ENCODE measurements at regions not wholly inside any gene's neighbourhood (a gene's known extent, or its start where the extent isn't known, plus 50 kb on each side); places are given as distances from the start of the nearest gene placed in this dataset.

- no peak for DNase-seq
- in situ Hi-C loops (cut with MboI; ENCODE audit: low pct_unique_long_range_greater_than_20kb, low sequenced_read_pairs) = no loop called here
These were observed 499.1 kb upstream of the TMPRSS15 start for GRCh38 chr21:18902660-18903059.

- in situ Hi-C loops (cut with MboI; ENCODE audit: low pct_unique_long_range_greater_than_20kb, low sequenced_read_pairs) = no loop called here
- no peak for DNase-seq
These were observed 503.5 kb upstream of the TMPRSS15 start for GRCh38 chr21:18907076-18907475.

GRCh38 chr21:18908641-18909040 is 505.1 kb upstream of the TMPRSS15 start:
- in situ Hi-C loops (cut with MboI; ENCODE audit: low pct_unique_long_range_greater_than_20kb, low sequenced_read_pairs) = no loop called here
- no peak for DNase-seq

- in situ Hi-C loops (cut with MboI; ENCODE audit: low pct_unique_long_range_greater_than_20kb, low sequenced_read_pairs) = no loop called here
These were observed 510.3 kb upstream of the TMPRSS15 start for GRCh38 chr21:18913914-18914313.

GRCh38 chr21:18914570-18914969 is 511.0 kb upstream of the TMPRSS15 start:
- in situ Hi-C loops (cut with MboI; ENCODE audit: low pct_unique_long_range_greater_than_20kb, low sequenced_read_pairs) = no loop called here
- no peak for DNase-seq

More at GRCh38 chr21:18913914-18914313, 510.3 kb upstream of the TMPRSS15 start:
- no peak for DNase-seq

- DNase-seq = no peak
- in situ Hi-C loops (cut with MboI; ENCODE audit: low pct_unique_long_range_greater_than_20kb, low sequenced_read_pairs) = no loop called here
These were observed 514.0 kb upstream of the TMPRSS15 start for GRCh38 chr21:18917622-18918021.

- no peak for DNase-seq
- in situ Hi-C loops (cut with MboI; ENCODE audit: low pct_unique_long_range_greater_than_20kb, low sequenced_read_pairs) = no loop called here
These were observed 527.7 kb upstream of the TMPRSS15 start for GRCh38 chr21:18931237-18931636.

- no peak for DNase-seq
- in situ Hi-C loops (cut with MboI; ENCODE audit: low pct_unique_long_range_greater_than_20kb, low sequenced_read_pairs) = no loop called here
These were observed 533.8 kb upstream of the TMPRSS15 start for GRCh38 chr21:18937337-18937736.

- in situ Hi-C loops (cut with MboI; ENCODE audit: low pct_unique_long_range_greater_than_20kb, low sequenced_read_pairs) = no loop called here
These were observed 537.2 kb upstream of the TMPRSS15 start for GRCh38 chr21:18940791-18941190.

GRCh38 chr21:18950045-18950740 is 546.6 kb upstream of the TMPRSS15 start:
- in situ Hi-C loops (cut with MboI; ENCODE audit: low pct_unique_long_range_greater_than_20kb, low sequenced_read_pairs) = no loop called here
- DNase-seq = no peak

More at GRCh38 chr21:18940791-18941190, 537.2 kb upstream of the TMPRSS15 start:
- no peak for DNase-seq

GRCh38 chr21:18951271-18952038 is 547.9 kb upstream of the TMPRSS15 start:
- in situ Hi-C loops (cut with MboI; ENCODE audit: low pct_unique_long_range_greater_than_20kb, low sequenced_read_pairs) = no loop called here
- DNase-seq = peak; percentile 70

- no peak for DNase-seq
- in situ Hi-C loops (cut with MboI; ENCODE audit: low pct_unique_long_range_greater_than_20kb, low sequenced_read_pairs) = no loop called here
These were observed 550.9 kb upstream of the TMPRSS15 start for GRCh38 chr21:18954441-18954844.

GRCh38 chr21:18959817-18960216 is 556.2 kb upstream of the TMPRSS15 start:
- in situ Hi-C loops (cut with MboI; ENCODE audit: low pct_unique_long_range_greater_than_20kb, low sequenced_read_pairs) = no loop called here
- no peak for DNase-seq

GRCh38 chr21:18960306-18960705 is 556.7 kb upstream of the TMPRSS15 start:
- DNase-seq = no peak
- in situ Hi-C loops (cut with MboI; ENCODE audit: low pct_unique_long_range_greater_than_20kb, low sequenced_read_pairs) = no loop called here

- in situ Hi-C loops (cut with MboI; ENCODE audit: low pct_unique_long_range_greater_than_20kb, low sequenced_read_pairs) = no loop called here
- DNase-seq = no peak
These were observed 566.8 kb upstream of the TMPRSS15 start for GRCh38 chr21:18970416-18970815.

- DNase-seq = no peak
- in situ Hi-C loops (cut with MboI; ENCODE audit: low pct_unique_long_range_greater_than_20kb, low sequenced_read_pairs) = no loop called here
These were observed 567.4 kb upstream of the TMPRSS15 start for GRCh38 chr21:18970941-18971340.

GRCh38 chr21:18985584-18985983 is 582.0 kb upstream of the TMPRSS15 start:
- DNase-seq = no peak
- in situ Hi-C loops (cut with MboI; ENCODE audit: low pct_unique_long_range_greater_than_20kb, low sequenced_read_pairs) = no loop called here

GRCh38 chr21:18986197-18986596 is 582.6 kb upstream of the TMPRSS15 start:
- DNase-seq = no peak
- in situ Hi-C loops (cut with MboI; ENCODE audit: low pct_unique_long_range_greater_than_20kb, low sequenced_read_pairs) = no loop called here

GRCh38 chr21:18987520-18988026 is 584.0 kb upstream of the TMPRSS15 start:
- in situ Hi-C loops (cut with MboI; ENCODE audit: low pct_unique_long_range_greater_than_20kb, low sequenced_read_pairs) = no loop called here
- DNase-seq = no peak

- in situ Hi-C loops (cut with MboI; ENCODE audit: low pct_unique_long_range_greater_than_20kb, low sequenced_read_pairs) = no loop called here
- no peak for DNase-seq
These were observed 586.4 kb upstream of the TMPRSS15 start for GRCh38 chr21:18989953-18990495.
